Mesothelial cell of epicardium (in vitro differentiated cells): ENCODE measurements at regions not wholly inside any gene's neighbourhood (a gene's known extent, or its start where the extent isn't known, plus 50 kb on each side); places are given as distances from the start of the nearest gene placed in this dataset.
A peak's percentile ranks its signal among the peaks of the same experiment; 100 is the strongest.
"Not testable (repeated sequence)": the region's sequence is repeated elsewhere in the genome, so short reads cannot be mapped to it uniquely, and the experiment has no call there.

Source experiments
- DNase-seq, 2 experiments: peaks; one replicate each; pipeline ENCODE4 v3.0.0; 2021; ENCODE audit warnings: low spot score in 2 of 2; ENCODE audit not compliant: unreplicated experiment in 2 of 2
- H3K27ac Mint-ChIP-seq: 2 replicates; pipeline ENCODE4 v1.8.0; 2021; ENCODE audit warnings: mixed read lengths
- H3K27me3 Mint-ChIP-seq: 2 replicates; pipeline ENCODE4 v1.8.0; 2021; ENCODE audit warnings: low read depth, mixed read lengths
- H3K36me3 Mint-ChIP-seq: 2 replicates; pipeline ENCODE4 v1.8.0; 2021; ENCODE audit warnings: mixed read lengths
- H3K4me1 Mint-ChIP-seq: 2 replicates; pipeline ENCODE4 v1.8.0; 2021; ENCODE audit warnings: mixed read lengths
- H3K4me3 Mint-ChIP-seq: 2 replicates; pipeline ENCODE4 v1.8.0; 2021; ENCODE audit warnings: mild to moderate bottlenecking, moderate library complexity, mixed read lengths
- H3K9me3 Mint-ChIP-seq: 2 replicates; pipeline ENCODE4 v1.8.0; 2021; ENCODE audit warnings: mixed read lengths
- CTCF ChIP-seq: fragments of 200-600 bp; sonication (generic); IDR thresholded peaks from one replicate; pipeline ENCODE4 v1.5.0; 2021; ENCODE audit warnings: antibody characterized with exemption; ENCODE audit not compliant: unreplicated experiment

GRCh38 chr4:67394879-67395278, 150.4 kb downstream of the CENPC start:
- Mint-ChIP-seq H3K27ac (no peak overlapping the region), H3K36me3 (no peaks in the 10 kb centered on the region), H3K4me3 (no peak overlapping the region), H3K27me3 (peaks cover 18% of the 10 kb centered on the region), H3K4me1 (peaks cover 7% of the 10 kb centered on the region), H3K9me3 (peaks cover 3% of the 10 kb centered on the region)
- DNase-seq: no peak
- TF ChIP-seq CTCF: no peak

GRCh38 chr4:67393699-67394281, 151.5 kb downstream of the CENPC start:
- Mint-ChIP-seq H3K27me3 (peaks cover 18% of the 10 kb centered on the region), H3K4me3 (no peak overlapping the region), H3K9me3 (peaks cover 3% of the 10 kb centered on the region), H3K36me3 (no peaks in the 10 kb centered on the region), H3K27ac (no peak overlapping the region), H3K4me1 (peaks cover 7% of the 10 kb centered on the region)
- no peak for DNase-seq
- TF ChIP-seq CTCF: peak; percentile 98

- peaks cover under 1% of the 10 kb centered on the region for H3K9me3 Mint-ChIP-seq
- H3K36me3 Mint-ChIP-seq: no peaks in the 10 kb centered on the region
- peaks cover 18% of the 10 kb centered on the region for H3K27me3 Mint-ChIP-seq
- no peak overlapping the region for H3K27ac Mint-ChIP-seq
- no peak for TF ChIP-seq CTCF
- no peak overlapping the region for H3K4me3 Mint-ChIP-seq
- H3K4me1 Mint-ChIP-seq: peaks cover 7% of the 10 kb centered on the region
- no peak for DNase-seq
These were observed 152.3 kb downstream of the CENPC start for GRCh38 chr4:67393007-67393406.

- H3K27me3 Mint-ChIP-seq, H3K36me3 Mint-ChIP-seq, DNase-seq, H3K4me3 Mint-ChIP-seq, H3K4me1 Mint-ChIP-seq, H3K27ac Mint-ChIP-seq: not testable (repeated sequence)
- peaks cover 31% of the 10 kb centered on the region for H3K9me3 Mint-ChIP-seq
These were observed 163.9 kb downstream of the CENPC start for GRCh38 chr4:67381406-67381804.

GRCh38 chr4:67380702-67381405, 164.4 kb downstream of the CENPC start:
- H3K27me3 Mint-ChIP-seq: not testable (repeated sequence)

GRCh38 chr4:67380154-67380553, 165.1 kb downstream of the CENPC start:
- no peak overlapping the region for H3K4me3 Mint-ChIP-seq
- DNase-seq: no peak

More at GRCh38 chr4:67380702-67381405, 164.4 kb downstream of the CENPC start:
- H3K9me3 Mint-ChIP-seq: peaks cover 31% of the 10 kb centered on the region
- H3K4me1 Mint-ChIP-seq, DNase-seq, H3K27ac Mint-ChIP-seq, H3K4me3 Mint-ChIP-seq, H3K36me3 Mint-ChIP-seq: not testable (repeated sequence)

More at GRCh38 chr4:67380154-67380553, 165.1 kb downstream of the CENPC start:
- peaks cover 31% of the 10 kb centered on the region for H3K9me3 Mint-ChIP-seq
- no peak overlapping the region for H3K27ac Mint-ChIP-seq
- no peaks in the 10 kb centered on the region for H3K4me1 Mint-ChIP-seq
- no peak for TF ChIP-seq CTCF
- no peaks in the 10 kb centered on the region for H3K27me3 Mint-ChIP-seq
- H3K36me3 Mint-ChIP-seq: no peaks in the 10 kb centered on the region
